Gastrocnemius medialis (tissue), 4 donors: ENCODE measurements at regions not wholly inside any gene's neighbourhood (a gene's known extent, or its start where the extent isn't known, plus 50 kb on each side); places are given as distances from the start of the nearest gene placed in this dataset.

Experiments
- CTCF ChIP-seq, 5 experiments: fragments of 450-650 bp in 3 of 5; fragments of 200-600 bp in 2 of 5; sonication (generic) in 2 of 5; IDR thresholded peaks in 4 of 5; conservative IDR thresholded peaks in 1 of 5; 1 replicate in 4 of 5; 2 replicates in 1 of 5; pipeline ENCODE4 v1.5.1; 2016 to 2019; ENCODE audit warnings: antibody characterized with exemption in 5 of 5, mild to moderate bottlenecking in 3 of 5, moderate library complexity in 3 of 5
- POLR2A ChIP-seq, 2 donors: fragments of 450-650 bp; IDR thresholded peaks; one replicate each; pipeline ENCODE4 v1.6.1; 2017; ENCODE audit warnings: antibody characterized with exemption in 2 of 2, mild to moderate bottlenecking in 2 of 2, moderate library complexity in 2 of 2

GRCh38 chr17:77320485-77321256 lies 179.9 kb downstream of the SEC14L1 start:
- TF ChIP-seq POLR2A (IDR thresholded peaks at IDR 0.05) = no peak
- no peak for TF ChIP-seq CTCF (IDR thresholded peaks at IDR 0.05 in 4 of 5, conservative IDR thresholded peaks at IDR 0.05 in 1 of 5)
